Thyroid gland (tissue), 4 donors: ENCODE measurements at regions not wholly inside any gene's neighbourhood (a gene's known extent, or its start where the extent isn't known, plus 50 kb on each side); places are given as distances from the start of the nearest gene placed in this dataset.

Experiments used
- CTCF ChIP-seq, 6 experiments: fragments of 200-600 bp in 3 of 6; fragments of 450-650 bp in 3 of 6; sonication (generic) in 3 of 6; IDR thresholded peaks; one replicate each; pipeline ENCODE4 v1.5.1; 2016 to 2019; ENCODE audit warnings: antibody characterized with exemption in 6 of 6, mild to moderate bottlenecking in 2 of 6, inconsistent platforms in 1 of 6, moderate library complexity in 1 of 6
- POLR2A ChIP-seq, 2 donors: fragments of 450-650 bp; IDR thresholded peaks; one replicate each; pipeline ENCODE4 v1.6.1; 2017; ENCODE audit warnings: antibody characterized with exemption in 2 of 2, mild to moderate bottlenecking in 2 of 2, moderate library complexity in 1 of 2

DNA sequence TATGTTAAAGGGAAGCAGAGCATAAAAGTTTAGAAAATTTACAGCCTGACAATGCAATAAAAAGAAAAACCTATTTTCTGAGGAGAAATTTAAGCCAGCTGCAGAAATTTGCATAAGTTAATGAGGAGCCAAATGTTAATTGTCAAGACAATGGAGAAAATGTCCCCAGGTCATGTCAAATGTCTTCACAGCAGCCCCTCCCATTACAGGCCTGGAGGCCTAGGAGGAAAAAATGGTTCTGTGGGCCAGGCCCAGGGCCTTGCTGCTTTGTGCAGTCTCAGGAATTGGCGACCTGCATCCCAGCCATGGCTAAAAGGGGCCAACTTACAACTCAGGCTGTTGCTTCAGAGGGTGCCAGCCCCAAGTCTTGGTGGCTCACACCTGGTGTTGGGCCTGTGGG, 275.4 kb upstream of the RPS6KA3 start:
- TF ChIP-seq CTCF (IDR thresholded peaks at IDR 0.05) (no peak), POLR2A (IDR thresholded peaks at IDR 0.05) (no peak)
